ENCODE measurements at regions not wholly inside any gene's neighbourhood (a gene's known extent, or its start where the extent isn't known, plus 50 kb on each side); places are given as distances from the start of the nearest gene placed in this dataset.

- no peak for TF ChIP-seq CTCF (IDR thresholded peaks at IDR 0.05)
- no peak for TF ChIP-seq POLR2A (IDR thresholded peaks at IDR 0.05)
Measured at GRCh38 chr2:51120754-51121280, 88.9 kb upstream of the NRXN1 start.

Data from lower leg skin (tissue), 3 donors.